OCI-LY1 (cell line): ENCODE measurements at regions not wholly inside any gene's neighbourhood (a gene's known extent, or its start where the extent isn't known, plus 50 kb on each side); places are given as distances from the start of the nearest gene placed in this dataset.

Source experiments
- CTCF ChIP-seq: fragments of 200-600 bp; sonication (generic), shearing (Covaris generic); IDR thresholded peaks from 2 replicates; pipeline ENCODE4 v1.5.1; 2017; ENCODE audit warnings: mild to moderate bottlenecking, antibody characterized with exemption, low read length, moderate library complexity, mixed read lengths
- EZH2 ChIP-seq: fragments of 200-600 bp; sonication (generic), shearing (Covaris generic); IDR thresholded peaks from 2 replicates; pipeline ENCODE4 v1.8.0; 2017; ENCODE audit warnings: borderline replicate concordance, mixed run types, mild to moderate bottlenecking, antibody characterized with exemption, low read length, moderate library complexity, mixed read lengths

DNA sequence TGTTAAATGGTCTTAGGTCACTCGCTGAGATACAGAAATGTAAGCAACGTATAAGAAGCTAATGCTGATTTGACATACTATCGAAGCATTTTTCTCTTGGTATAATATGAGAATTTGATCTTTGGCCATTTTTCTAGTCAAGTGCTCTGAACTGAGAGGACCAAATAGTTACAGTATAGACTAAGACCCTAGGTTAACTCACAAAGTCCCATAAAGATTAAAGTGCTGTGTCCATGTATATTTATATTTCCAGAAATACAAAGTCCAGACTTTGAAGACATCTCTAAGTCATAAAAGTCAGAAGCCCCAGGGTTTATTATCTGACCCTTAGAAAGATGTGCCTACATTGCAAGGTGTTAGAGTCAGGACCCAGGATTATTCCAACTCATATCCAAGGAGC lies 752.4 kb upstream of the COX7C start:
- TF ChIP-seq CTCF, result no peak
- TF ChIP-seq EZH2, result no peak
